Inflammatory macrophage treated with lipopolysaccharide for 1 hour (primary cell): ENCODE measurements at regions not wholly inside any gene's neighbourhood (a gene's known extent, or its start where the extent isn't known, plus 50 kb on each side); places are given as distances from the start of the nearest gene placed in this dataset.

Experiments
- DNase-seq, 2 donors: peaks; one replicate each; pipeline ENCODE4 v3.0.0-alpha.2; 2020 to 2022

GRCh38 chr11:13874597-13874996 lies 87.9 kb upstream of the SPON1 start:
- no peak for DNase-seq

DNA sequence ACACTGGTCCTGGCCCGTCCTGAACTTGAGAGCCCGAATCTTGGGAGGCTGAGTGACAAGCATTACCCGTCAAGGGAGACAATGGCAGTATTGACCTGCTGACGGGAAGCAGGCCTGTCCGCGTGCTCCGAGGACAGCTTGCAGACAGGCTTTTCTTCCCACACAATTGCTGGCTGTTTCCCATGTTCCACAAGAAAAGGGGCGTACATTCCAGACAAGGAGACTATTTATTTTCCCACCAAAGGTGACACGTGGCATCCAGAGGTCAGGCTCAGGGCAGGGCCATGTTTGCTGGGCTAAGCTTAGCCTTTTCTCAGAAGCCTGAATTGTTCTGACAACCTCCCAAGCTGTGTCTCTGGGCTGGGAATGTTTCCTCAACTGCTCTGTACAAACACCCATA lies 86.9 kb upstream of the SPON1 start:
- DNase-seq = no peak

DNA sequence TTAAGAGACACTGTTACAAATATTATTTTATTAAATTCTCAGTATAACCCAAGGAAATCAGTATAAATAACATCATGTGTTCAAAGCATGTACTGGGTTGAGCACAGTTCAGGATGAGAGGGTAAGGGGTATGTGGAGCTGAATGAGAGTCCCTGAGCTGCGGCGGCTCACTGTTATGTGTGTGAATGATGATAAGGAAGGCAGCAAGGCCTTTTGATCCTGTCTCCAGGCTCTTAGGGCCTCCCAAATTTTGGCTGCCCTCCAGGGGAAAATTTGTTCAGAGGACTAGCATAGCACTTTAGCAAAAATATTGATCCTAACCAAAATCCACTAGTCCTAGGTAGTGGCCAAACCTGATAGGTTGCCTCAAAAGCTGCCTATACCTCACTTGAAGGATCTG lies 86.1 kb upstream of the SPON1 start:
- DNase-seq = no peak

GRCh38 chr11:13878077-13878476 lies 84.4 kb upstream of the SPON1 start:
- no peak for DNase-seq

DNA sequence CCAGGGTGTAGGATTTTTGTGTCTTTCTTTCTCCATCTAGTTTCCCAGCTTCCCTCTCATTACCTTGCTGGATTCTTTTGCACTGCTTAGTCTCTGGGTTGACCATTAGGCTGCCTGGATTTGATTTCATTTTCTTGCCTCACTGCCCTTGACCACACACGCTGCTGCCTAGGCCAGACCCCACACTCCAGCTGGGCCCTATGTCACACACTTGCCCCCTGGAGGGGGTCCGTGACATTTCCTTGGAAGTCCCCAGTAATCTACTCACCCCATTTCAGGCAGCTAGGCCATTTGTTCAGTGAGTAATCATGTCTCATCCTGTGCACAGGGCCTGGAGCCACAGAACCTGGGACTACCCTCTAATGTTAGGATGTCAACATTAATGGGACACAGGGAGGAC lies 81.9 kb upstream of the SPON1 start:
- no peak for DNase-seq

- DNase-seq = no peak
Measured at GRCh38 chr11:13881226-13881905, 81.2 kb upstream of the SPON1 start.

DNA sequence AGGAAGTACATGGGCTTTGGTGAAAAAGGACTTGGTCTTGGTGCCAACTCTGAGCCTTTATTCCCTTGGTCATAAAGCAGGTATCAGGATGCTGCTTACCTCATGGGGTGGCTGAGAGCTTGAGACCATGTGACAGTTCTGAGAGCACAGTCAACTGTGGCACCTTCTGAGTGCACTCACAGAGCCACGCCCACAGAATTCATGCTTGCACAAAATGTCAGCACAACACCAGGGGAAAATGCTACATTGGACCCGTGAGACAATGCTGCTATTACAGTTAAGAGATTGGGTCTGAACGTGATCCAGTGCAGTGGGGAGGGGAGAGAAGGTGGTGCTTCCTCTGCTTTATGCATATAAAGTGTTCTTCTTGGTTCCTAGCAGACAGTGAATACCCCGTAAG lies 79.5 kb upstream of the SPON1 start:
- DNase-seq = no peak

DNA sequence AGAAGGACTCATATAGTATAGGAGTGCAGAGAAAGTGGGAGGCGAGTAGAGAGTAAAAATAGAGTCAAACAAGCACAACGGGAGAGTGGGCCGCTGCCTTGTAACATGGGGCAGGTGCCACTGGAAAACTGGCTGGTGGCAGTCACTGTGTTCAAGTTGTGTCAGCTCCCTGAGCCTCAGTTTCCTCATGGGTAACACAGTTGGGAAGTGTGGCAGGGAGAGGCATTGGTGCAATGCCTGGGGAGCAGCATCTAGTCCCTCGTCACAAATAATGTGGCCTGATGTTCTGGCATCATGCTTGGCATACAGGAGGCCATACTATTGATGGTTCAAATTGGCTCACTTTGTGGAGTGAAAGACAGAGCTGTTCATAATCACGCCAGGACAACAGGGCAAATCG lies 78.9 kb upstream of the SPON1 start:
- no peak for DNase-seq

- DNase-seq = no peak
Measured at GRCh38 chr11:13884158-13884799, 78.2 kb upstream of the SPON1 start.

DNA sequence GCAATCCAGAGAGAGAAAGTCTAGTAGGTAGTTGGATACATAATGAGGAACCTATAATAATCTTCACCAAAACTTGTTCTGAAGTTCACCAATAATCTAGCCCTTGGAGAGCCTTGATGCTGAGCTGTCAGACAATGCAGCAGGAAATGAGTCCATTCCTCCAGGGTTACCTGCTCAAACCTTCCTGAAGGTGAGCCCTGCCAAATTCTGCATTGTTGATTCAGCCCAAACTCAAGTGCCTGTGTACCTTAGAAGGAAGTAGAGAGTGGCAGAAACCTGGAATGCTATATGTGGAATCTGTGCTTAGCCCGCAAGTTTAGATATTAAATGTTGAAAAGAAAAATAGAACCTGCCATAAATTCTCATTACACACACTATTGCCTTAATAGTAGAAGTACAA lies 77.4 kb upstream of the SPON1 start:
- DNase-seq = no peak

DNA sequence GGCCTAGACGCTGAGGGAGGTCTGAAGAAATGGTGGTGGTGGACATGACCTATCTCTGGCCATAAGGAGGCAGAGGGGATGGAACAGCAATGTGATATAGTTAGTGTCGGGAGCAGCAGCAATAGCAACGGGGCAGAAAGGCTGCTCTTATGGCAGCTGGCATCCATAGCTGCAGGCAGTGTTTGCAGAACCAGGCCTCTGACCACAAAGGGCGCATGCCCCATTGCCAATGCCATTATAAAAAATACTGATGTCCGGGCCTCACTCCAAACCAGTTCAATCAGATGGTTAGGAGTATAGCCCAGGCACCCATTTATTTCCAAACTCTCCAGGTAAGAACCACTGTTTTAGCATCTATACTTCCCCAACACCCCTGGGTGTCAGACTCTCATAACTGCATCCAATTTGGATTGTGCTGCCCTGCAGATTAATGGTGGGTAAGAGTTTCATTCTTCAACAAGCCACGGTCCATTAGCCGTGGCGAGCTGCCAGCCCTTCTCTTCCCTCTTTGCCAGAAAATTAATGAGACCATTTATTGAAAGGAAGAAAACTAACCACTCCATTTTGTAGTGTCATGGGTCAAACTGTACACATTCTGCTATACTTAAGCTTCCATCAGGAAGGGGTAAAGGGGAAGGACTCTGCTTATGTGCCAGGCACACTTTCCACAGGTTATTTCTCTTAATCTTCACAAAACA lies 72.8 kb upstream of the SPON1 start:
- DNase-seq = no peak

DNA sequence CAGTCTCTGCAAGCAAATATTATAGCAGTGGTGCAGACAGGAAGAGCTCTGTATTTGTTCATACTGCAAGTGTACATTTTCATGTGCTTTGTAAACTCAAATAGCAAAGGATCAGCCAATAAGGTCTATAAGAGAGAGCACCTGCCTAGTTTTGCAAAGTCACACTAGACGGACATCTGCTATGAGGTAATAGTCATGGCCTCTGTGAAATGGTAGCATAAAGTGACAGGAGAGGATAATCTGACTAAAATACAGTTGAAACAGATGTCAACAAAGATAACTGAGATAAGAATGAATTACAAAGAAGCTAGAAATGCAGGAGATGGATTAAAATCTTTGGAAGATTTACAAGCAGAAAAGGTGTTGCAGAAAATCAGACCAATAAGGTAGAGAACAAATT lies 70.6 kb upstream of the SPON1 start:
- DNase-seq = no peak

- DNase-seq = no peak
Measured at GRCh38 chr11:13896175-13896980, 66.1 kb upstream of the SPON1 start.

DNA sequence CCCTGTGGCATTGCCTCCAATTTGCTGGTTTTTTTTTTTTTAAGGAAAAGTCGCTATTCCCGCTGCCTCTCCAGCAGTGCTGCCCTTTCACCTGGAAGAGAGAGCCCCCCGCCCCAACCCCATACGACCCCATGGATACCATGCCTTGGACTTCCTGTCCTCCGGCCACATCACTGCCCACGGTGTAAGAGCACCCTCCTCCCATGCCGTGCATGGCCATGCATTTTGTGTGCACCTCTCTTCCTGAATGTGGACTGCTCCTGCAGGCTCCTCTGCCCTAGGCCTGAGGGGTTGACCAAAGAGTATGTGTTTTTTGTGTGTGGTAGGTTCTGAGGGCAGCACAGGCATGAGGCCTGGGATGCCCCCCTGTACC lies 65.6 kb upstream of the SPON1 start:
- no peak for DNase-seq

DNA sequence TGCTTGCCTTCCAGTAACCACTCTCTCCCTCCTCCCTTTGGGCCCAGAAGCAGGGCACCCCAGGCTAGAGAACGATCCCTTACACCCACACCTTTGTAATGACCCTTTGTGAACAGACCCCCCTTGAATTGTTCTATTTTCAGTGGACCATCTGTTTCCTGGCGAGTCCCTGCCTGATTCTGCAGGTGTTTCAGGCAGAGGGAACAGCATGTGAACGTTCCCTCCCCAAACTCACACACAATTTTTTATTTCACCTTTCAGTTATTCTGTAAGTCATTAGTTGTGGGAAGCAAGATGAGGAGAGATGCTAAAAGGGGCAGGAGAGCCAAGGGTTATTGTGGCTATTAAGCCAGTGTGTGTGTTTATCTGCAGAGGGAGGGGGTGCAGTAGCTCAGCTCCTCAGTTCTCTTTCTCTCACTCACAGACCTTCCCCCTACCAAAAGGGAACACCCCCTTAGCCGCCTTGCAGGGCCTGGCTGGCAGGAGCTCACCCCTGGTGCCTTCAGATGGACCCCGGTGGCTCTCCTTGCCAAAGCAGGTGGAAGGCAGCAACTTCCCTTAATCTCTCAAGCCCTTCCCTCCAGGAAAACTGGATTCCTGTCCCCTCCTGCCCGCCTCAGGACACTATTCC lies 64.8 kb upstream of the SPON1 start:
- no peak for DNase-seq

- DNase-seq = no peak
Measured at GRCh38 chr11:13899603-13900002, 62.9 kb upstream of the SPON1 start.

GRCh38 chr11:13902523-13902922 lies 60.0 kb upstream of the SPON1 start:
- no peak for DNase-seq

DNA sequence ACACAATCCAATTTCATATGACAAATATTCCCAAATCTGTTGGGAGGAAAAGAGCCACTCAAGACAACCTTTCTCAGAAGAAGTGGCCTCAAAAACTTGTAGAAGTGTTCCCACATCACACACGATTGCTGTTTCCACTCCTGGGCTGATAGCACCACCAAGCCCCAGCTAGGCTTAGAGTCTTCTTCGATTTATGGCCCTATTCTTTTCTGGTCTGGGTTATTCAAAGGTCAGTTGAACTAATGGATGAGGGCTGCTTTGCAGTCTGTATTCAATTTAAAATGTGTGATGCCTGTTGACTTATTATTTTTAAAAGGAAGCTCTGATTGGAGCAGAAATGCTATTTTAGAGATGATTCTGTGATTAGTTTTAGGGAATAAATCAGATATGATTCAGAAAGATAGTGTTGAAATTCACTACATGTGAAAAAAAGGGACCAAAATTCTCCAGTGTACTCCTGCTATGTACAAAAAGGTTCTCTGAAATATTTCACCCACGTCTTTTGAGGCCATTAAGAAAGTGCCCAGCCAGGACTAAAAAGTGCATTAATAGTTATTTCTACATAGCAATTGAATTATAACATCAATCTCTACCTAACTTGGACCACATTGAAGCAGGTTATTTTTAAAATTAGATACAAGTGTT lies 57.3 kb upstream of the SPON1 start:
- no peak for DNase-seq

- no peak for DNase-seq
Measured at GRCh38 chr11:13907678-13908077, 54.8 kb upstream of the SPON1 start.

GRCh38 chr11:13908535-13908934 lies 54.0 kb upstream of the SPON1 start:
- DNase-seq = no peak
